Activated T-helper 1 cell treated with anti-CD3 and anti-CD28 coated beads, Interleukin-12 subunit alpha, Interleukin-12 subunit beta, Interleukin-2, Interleukin-4 antibody, amounts not matched to agents 30 ng/mL and 10 ng/mL and 1 ng/mL, durations not matched to agents 14 hours and 24 hours and 36 hours (primary cell): ENCODE measurements at regions not wholly inside any gene's neighbourhood (a gene's known extent, or its start where the extent isn't known, plus 50 kb on each side); places are given as distances from the start of the nearest gene placed in this dataset.
"Not testable (repeated sequence)": the region's sequence is repeated elsewhere in the genome, so short reads cannot be mapped to it uniquely, and the experiment has no call there.

Experiments
- DNase-seq: peaks from one replicate; pipeline ENCODE4 v3.0.0; 2021; ENCODE audit warnings: low spot score
- H3K27ac Mint-ChIP-seq: one replicate; pipeline ENCODE4 v1.8.0; 2021; ENCODE audit warnings: mild to moderate bottlenecking, mixed read lengths
- H3K27me3 Mint-ChIP-seq: one replicate; pipeline ENCODE4 v1.8.0; 2022; ENCODE audit warnings: mild to moderate bottlenecking, moderate library complexity, mixed read lengths; ENCODE audit not compliant: insufficient read depth
- H3K36me3 Mint-ChIP-seq: one replicate; pipeline ENCODE4 v1.8.0; 2021; ENCODE audit warnings: low read depth, mixed read lengths
- H3K4me1 Mint-ChIP-seq: one replicate; pipeline ENCODE4 v1.8.0; 2021; ENCODE audit warnings: low read depth, mixed read lengths
- H3K4me3 Mint-ChIP-seq: one replicate; pipeline ENCODE4 v1.8.0; 2021; ENCODE audit warnings: mild to moderate bottlenecking, moderate library complexity, mixed read lengths
- H3K9me3 Mint-ChIP-seq: one replicate; pipeline ENCODE4 v1.8.0; 2021; ENCODE audit warnings: mixed read lengths
- intact Hi-C: fragments of 100-400 bp; cut with micrococcal nuclease; formaldehyde crosslinking; loops from one replicate; pipeline ENCODE4 v1.15.1; 2024

DNA sequence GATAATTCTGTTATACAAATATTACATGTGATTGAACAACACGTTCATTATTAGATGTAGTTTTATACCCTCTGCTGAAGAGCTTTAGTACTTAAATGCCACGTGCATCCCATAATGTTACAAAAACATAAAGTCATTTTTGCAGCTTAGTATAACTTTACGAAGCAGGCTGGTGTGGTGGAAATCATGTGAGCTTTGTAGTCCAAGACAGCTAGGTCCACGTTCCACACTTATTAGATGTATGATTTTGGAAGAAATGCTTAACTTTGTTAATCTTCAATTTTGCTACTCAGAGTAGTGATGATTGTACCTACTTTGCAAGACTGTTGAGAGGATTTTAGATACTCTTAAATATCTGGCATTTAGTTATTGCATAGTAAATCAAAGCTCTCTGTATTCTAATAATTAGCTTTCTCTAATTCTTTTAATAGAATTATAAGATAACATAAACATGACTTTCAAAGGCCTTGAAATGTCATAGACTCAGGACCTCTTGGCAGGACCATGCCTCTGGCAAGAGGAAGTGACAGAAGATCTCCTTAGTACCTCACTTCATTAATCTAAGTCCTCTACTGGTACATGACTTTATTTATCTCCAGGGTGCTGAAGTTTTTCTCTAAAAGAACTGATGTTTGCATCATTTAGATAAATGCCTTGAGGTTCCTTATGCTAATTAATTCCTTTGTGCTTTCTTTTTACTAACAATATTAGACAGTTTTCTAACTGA lies 153.7 kb downstream of the PCDH20 start:
- no peak for DNase-seq
- no peaks in the 10 kb centered on the region for H3K9me3 Mint-ChIP-seq
- no peaks in the 10 kb centered on the region for H3K27me3 Mint-ChIP-seq
- no peak overlapping the region for H3K4me3 Mint-ChIP-seq
- intact Hi-C loops, result no loop called here
- H3K4me1 Mint-ChIP-seq, result no peaks in the 10 kb centered on the region
- H3K27ac Mint-ChIP-seq, result no peak overlapping the region
- H3K36me3 Mint-ChIP-seq, result no peaks in the 10 kb centered on the region

DNA sequence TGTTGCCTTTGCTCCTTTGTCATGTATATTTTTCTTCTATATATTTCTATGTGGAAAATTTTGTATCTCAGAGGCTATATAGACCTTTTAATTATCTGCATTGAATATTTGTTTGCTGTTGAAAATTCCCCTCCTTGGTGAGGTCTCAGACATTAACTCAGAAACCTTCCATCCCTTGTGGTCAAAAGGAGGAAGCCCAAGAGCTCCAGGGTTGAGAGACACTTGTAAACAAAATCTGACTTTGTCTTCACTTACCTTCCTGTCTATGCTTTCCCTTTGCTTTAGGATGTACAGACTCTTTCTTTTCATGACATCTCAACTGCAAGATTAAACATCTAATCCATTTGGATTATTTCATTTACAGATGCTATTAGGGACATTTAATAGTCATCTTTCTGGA lies 157.5 kb downstream of the PCDH20 start:
- no peaks in the 10 kb centered on the region for H3K9me3 Mint-ChIP-seq

DNA sequence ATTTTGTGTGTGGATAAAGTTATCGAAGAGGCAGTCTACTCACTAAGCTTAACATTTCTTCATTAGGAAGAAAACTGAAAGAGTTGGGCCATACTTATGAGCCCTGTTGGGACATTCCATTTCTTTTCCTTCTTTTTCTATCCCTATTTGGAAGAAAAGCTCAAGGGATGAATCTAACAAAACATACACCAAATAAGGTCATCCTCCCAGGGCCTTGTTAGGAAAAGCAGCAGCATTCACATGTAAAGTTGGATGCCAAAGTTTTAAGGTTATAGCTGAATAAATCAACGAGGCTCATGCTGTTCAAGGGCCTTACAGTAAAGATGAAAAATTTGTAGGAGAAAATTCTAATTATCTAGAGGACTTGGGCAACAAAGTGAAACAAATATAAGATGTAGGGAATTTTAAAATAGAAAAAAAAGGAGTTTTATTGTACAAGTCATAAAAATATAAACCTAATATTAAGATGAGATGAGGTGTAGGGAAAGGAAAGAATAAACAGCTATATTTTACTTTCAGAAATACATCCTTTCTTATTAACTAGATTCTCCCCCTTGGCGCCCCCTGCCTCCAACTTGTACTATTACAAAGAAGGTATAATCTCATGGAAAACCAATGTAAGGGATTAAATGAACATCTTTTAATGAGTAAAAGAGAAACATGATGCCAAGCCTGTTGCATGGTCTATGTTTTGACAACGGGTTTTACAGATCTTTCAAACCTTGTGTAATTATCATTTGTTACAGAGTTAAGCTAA lies 160.4 kb downstream of the PCDH20 start:
- intact Hi-C loops, result no loop called here
- no peak for DNase-seq
- Mint-ChIP-seq H3K4me1 (no peaks in the 10 kb centered on the region), H3K9me3 (no peaks in the 10 kb centered on the region), H3K27ac (no peak overlapping the region), H3K27me3 (no peaks in the 10 kb centered on the region), H3K36me3 (no peaks in the 10 kb centered on the region), H3K4me3 (no peak overlapping the region)

More for the DNA sequence above, 157.5 kb downstream of the PCDH20 start:
- no peak for DNase-seq
- H3K4me3 Mint-ChIP-seq, result no peak overlapping the region
- intact Hi-C loops, result no loop called here
- H3K27me3 Mint-ChIP-seq, result no peaks in the 10 kb centered on the region
- no peaks in the 10 kb centered on the region for H3K4me1 Mint-ChIP-seq
- H3K27ac Mint-ChIP-seq, result no peak overlapping the region
- no peaks in the 10 kb centered on the region for H3K36me3 Mint-ChIP-seq

DNA sequence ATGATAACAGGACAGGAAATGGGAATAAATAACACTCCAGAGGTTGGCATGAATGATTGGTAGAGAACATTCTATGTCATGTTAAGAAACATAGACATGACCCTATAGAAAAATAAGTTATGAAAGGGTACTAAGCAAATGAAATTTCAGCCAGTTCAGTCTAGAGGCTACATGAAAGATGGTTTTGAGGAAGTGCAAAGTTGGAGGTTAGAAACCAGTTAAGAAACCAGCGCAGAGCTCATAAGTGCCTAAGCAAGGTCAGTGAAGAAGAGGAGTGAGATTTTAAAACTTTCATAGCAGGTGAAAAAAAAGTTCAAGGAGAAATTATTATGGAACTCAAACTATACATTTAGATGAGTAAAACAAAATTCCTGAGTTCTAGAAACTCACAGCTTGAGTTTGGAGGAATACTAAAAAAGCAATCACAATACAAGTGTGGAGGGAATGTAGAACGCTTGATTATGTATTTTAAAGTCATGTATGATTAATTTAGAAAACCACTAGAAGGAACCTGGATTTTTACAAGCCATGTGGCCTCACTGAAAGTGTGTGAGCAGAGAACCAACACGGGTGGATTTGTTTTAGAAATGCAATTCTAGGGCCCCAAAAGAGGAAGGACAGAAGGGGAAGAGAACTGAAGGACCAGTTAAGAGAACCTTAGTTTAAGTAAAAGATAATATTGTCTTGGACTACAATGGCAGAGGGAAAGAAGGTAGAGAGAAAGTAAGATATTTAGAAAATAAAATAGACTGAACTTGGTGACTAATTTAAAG lies 162.4 kb downstream of the PCDH20 start:
- Mint-ChIP-seq H3K36me3 (no peaks in the 10 kb centered on the region), H3K27me3 (no peaks in the 10 kb centered on the region), H3K4me1 (no peaks in the 10 kb centered on the region), H3K27ac (no peak overlapping the region), H3K9me3 (no peaks in the 10 kb centered on the region), H3K4me3 (no peak overlapping the region)
- intact Hi-C loops, result no loop called here
- DNase-seq, result no peak

DNA sequence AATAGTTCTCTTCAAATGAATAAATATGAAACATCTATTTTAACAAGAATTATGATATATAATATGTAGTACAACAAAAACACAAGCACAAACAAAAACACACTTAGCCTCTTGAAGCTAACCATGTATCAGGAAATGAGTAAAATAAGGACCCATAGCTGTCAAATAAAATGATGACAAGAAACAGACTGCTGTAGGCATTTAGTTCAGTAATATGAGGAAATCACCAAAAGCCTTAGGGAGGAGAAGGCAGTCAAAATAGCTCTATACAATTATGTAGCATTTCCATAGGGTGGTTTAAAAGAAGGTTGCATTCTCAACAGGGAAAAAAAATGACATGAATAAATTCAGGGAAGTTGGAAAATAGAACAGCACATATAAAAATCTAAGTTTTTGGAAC lies 163.4 kb downstream of the PCDH20 start:
- Mint-ChIP-seq H3K36me3 (no peaks in the 10 kb centered on the region), H3K9me3 (no peaks in the 10 kb centered on the region), H3K4me1 (no peaks in the 10 kb centered on the region), H3K27me3 (no peaks in the 10 kb centered on the region), H3K27ac (no peak overlapping the region), H3K4me3 (no peak overlapping the region)
- intact Hi-C loops, result no loop called here
- DNase-seq, result no peak

DNA sequence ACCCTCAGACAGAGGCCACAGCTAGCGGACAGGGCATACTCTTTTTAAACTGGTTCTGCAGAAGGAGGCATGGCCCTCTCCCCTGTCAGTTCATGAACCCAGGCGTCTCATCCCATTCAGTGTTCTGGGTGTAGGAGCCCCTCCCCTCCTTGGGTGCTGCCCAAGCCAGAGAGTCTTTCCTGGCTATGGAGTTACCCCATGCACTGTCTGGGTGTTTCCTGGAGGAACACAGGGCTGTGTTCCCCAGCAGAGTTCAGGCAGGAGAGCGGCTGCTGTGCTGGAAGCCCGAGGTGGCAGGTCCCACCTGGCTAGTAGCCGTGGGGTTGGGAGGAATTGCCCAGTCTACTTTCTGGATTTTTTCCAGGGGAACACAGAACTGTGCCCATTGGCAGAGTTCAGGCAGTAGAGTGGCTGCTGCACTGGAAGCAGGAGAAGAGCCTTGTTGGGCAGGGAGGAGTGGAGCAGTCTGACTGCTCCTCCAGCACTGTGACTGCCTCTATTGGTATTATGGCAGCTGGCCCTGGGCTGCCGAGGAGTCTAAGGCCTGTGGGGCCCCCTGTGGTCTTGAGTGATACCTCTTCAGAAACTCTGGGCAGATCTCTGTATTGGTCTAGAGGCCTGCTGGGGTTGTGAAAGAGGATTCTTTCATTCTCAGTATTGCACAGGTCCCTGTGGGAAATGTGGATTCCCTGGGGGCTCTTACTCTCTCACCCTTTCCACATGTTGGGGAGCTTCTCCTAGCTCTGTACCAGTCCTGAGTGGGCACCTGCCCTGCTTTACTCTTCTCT lies 168.3 kb downstream of the PCDH20 start:
- Mint-ChIP-seq H3K27ac (no peak overlapping the region), H3K36me3 (no peaks in the 10 kb centered on the region), H3K9me3 (no peaks in the 10 kb centered on the region), H3K4me1 (no peaks in the 10 kb centered on the region), H3K4me3 (no peak overlapping the region), H3K27me3 (no peaks in the 10 kb centered on the region)
- DNase-seq, result no peak
- intact Hi-C loops, result no loop called here

DNA sequence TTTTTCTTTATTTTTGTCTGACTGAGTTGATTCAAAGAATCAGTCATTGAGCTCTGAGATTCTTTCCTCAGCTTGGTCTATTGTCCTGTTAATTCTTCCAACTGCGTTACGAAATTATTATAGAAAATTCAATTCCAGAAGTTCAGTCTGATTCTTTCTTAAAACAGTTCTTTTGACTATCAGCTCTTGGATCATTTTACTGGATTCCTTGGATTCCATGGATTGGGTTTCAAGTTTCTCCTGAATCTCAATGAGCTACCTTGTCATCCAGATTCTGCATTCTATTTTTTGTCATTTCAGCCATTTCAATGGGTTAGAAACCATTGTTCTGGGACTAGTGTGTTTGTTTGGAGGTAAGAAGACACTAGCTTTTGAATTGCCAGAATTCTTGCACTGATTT lies 169.3 kb downstream of the PCDH20 start:
- Mint-ChIP-seq H3K4me1 (no peaks in the 10 kb centered on the region), H3K36me3 (no peaks in the 10 kb centered on the region), H3K27me3 (no peaks in the 10 kb centered on the region), H3K9me3 (no peaks in the 10 kb centered on the region), H3K4me3 (no peak overlapping the region), H3K27ac (no peak overlapping the region)
- DNase-seq, result no peak
- intact Hi-C loops, result no loop called here

DNA sequence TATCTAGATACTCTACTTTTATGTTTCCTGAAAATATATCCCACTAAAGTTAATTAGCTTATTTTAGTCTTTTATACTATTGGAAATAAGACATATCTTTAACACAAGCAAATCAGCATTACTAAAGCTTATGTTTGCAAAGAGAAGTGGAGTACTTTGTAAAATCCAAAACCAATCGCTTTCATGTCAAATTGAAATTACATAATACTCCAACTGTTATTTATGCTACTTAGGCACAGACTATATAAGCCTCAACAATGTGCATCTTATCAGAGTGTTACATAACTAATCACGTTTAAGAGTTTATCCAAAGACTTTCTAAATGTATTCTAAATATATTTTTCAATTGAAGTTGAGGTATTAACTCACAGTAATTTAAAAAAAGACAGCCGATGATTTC lies 200.0 kb downstream of the PCDH20 start:
- no peak overlapping the region for H3K27ac Mint-ChIP-seq
- H3K4me3 Mint-ChIP-seq, result no peak overlapping the region
- no peak for DNase-seq
- no peaks in the 10 kb centered on the region for H3K27me3 Mint-ChIP-seq
- H3K36me3 Mint-ChIP-seq, result no peaks in the 10 kb centered on the region
- H3K9me3 Mint-ChIP-seq, result peaks cover 9% of the 10 kb centered on the region
- H3K4me1 Mint-ChIP-seq, result no peaks in the 10 kb centered on the region
- intact Hi-C loops, result no loop called here

DNA sequence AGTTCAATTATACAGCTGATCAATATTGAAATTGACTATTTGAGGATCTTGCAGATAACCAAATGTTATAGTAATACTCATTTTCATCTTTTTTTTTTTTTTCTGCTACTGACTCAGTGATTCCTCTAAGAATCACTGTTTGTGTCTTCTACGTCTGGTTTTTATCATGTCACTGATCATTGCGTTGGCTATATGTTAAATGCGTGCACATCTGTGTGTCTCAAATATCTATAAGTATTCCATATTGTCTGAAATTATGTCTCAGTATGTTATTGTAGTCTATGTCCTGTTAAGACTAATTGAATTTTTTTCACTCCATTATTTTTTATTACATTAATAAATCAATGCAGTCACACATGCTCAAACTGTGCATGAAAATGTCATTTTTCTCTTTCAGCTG lies 200.5 kb downstream of the PCDH20 start:
- intact Hi-C loops, result no loop called here
- no peak overlapping the region for H3K27ac Mint-ChIP-seq

DNA sequence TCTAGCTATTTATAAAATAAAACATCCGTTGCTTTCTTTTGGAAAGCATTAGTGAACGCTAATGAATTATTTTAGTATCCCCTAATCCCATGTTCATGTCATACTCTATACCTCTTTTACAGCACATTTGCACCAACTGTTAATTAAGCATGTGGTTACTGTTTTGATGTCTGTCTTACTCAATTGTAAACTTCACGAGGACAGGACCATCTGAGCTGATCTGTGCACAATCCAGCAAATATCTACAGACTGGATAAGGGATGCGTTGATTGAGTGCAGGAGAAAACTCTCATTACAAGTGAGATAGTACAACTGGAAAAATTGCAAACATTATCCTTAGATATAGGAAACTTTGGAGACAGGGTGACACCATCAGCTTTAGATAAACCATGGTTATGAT lies 201.1 kb downstream of the PCDH20 start:
- no peaks in the 10 kb centered on the region for H3K27me3 Mint-ChIP-seq
- no peak for DNase-seq
- no peak overlapping the region for H3K27ac Mint-ChIP-seq
- H3K4me1 Mint-ChIP-seq, result no peaks in the 10 kb centered on the region
- H3K36me3 Mint-ChIP-seq, result no peaks in the 10 kb centered on the region
- H3K9me3 Mint-ChIP-seq, result peaks cover 9% of the 10 kb centered on the region
- no peak overlapping the region for H3K4me3 Mint-ChIP-seq
- intact Hi-C loops, result no loop called here

More for the DNA sequence above, 200.5 kb downstream of the PCDH20 start:
- peaks cover 9% of the 10 kb centered on the region for H3K9me3 Mint-ChIP-seq
- H3K4me3 Mint-ChIP-seq, result no peak overlapping the region
- no peaks in the 10 kb centered on the region for H3K4me1 Mint-ChIP-seq
- DNase-seq, result no peak
- H3K27me3 Mint-ChIP-seq, result no peaks in the 10 kb centered on the region
- no peaks in the 10 kb centered on the region for H3K36me3 Mint-ChIP-seq

DNA sequence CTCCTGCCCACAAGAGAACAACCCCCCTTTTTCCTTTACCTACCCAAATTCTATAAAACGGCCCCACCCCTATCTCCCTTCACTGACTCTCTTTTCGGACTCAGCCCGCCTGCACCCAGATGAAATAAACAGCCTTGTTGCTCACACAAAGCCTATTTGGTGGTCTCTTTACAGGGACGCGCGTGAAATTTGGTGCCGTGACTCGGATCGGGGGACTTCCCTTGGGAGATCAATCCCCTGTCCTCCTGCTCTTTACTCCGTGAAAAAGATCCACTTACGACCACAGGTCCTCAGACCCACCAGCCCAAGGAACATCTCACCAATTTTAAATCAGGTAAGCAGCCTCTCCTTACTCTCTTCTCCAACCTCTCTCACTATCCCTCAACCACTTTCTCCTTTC lies 209.8 kb downstream of the PCDH20 start:
- peaks cover 11% of the 10 kb centered on the region for H3K9me3 Mint-ChIP-seq
- H3K27ac Mint-ChIP-seq, intact Hi-C loops, H3K27me3 Mint-ChIP-seq, H3K36me3 Mint-ChIP-seq, DNase-seq, H3K4me3 Mint-ChIP-seq, H3K4me1 Mint-ChIP-seq: not testable (repeated sequence)

DNA sequence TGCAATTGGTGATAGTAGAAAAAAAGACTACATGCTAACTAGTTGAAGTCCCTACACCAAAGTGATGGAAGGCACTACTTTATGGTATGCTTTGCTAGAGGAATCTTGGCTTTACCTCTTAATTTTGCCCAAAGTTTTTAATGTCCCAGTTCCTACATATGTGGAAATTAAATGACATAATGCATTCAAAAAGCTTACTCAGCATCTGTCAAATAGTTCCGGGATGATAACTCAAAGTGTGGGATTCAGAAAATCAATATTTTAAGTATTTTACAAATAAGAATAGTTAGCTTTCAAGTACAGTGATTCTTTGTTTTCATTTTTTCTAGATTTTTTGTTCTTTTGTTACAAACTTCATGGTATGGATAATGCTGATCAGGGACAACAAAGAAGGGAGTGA lies 211.6 kb downstream of the PCDH20 start:
- DNase-seq, result no peak
- Mint-ChIP-seq H3K9me3 (peaks cover 11% of the 10 kb centered on the region), H3K4me3 (no peak overlapping the region), H3K27me3 (no peaks in the 10 kb centered on the region), H3K4me1 (no peaks in the 10 kb centered on the region), H3K27ac (no peak overlapping the region), H3K36me3 (no peaks in the 10 kb centered on the region)
- intact Hi-C loops, result no loop called here
